Muscle layer of colon (tissue), 2 donors: ENCODE measurements at regions not wholly inside any gene's neighbourhood (a gene's known extent, or its start where the extent isn't known, plus 50 kb on each side); places are given as distances from the start of the nearest gene placed in this dataset.
"Not testable (repeated sequence)": the region's sequence is repeated elsewhere in the genome, so short reads cannot be mapped to it uniquely, and the experiment has no call there.

Source experiments
- H3K27ac ChIP-seq: one replicate; pipeline ENCODE4 v1.7.0; 2013; ENCODE audit warnings: low read depth, mild to moderate bottlenecking, low read length, moderate library complexity
- H3K27me3 ChIP-seq, 2 donors: one replicate each; pipeline ENCODE4 v1.7.0; 2013; ENCODE audit warnings: low read length in 2 of 2, mild to moderate bottlenecking in 2 of 2; ENCODE audit not compliant: insufficient read depth in 2 of 2, control insufficient read depth in 1 of 2
- H3K36me3 ChIP-seq: one replicate; pipeline ENCODE4 v1.7.0; 2013; ENCODE audit warnings: mild to moderate bottlenecking, low read length; ENCODE audit not compliant: insufficient read depth
- H3K4me1 ChIP-seq: one replicate; pipeline ENCODE4 v1.7.0; 2013; ENCODE audit warnings: mild to moderate bottlenecking, low read length; ENCODE audit not compliant: insufficient read depth
- H3K4me3 ChIP-seq, 2 donors: one replicate each; pipeline ENCODE4 v1.7.0; 2013; ENCODE audit warnings: low read length in 2 of 2, low read depth in 1 of 2, mild to moderate bottlenecking in 1 of 2, moderate library complexity in 1 of 2
- H3K9ac ChIP-seq: one replicate; pipeline ENCODE4 v1.7.0; 2013; ENCODE audit warnings: low read length
- H3K9me3 ChIP-seq: one replicate; pipeline ENCODE4 v1.7.0; 2013; ENCODE audit warnings: mild to moderate bottlenecking, low read length
- donor health status: abdominal sarcoma.
- donor health status: Adenocarcinoma of cecum.

- H3K9ac ChIP-seq: no peak overlapping the region
- no peak overlapping the region for H3K4me3 ChIP-seq
- no peaks in the 10 kb centered on the region for H3K9me3 ChIP-seq
- no peak overlapping the region for H3K27ac ChIP-seq
- H3K27me3 ChIP-seq: no peaks in the 10 kb centered on the region
- no peaks in the 10 kb centered on the region for H3K4me1 ChIP-seq
- H3K36me3 ChIP-seq: no peaks in the 10 kb centered on the region
Measured at GRCh38 chr20:59484228-59484627, 120.1 kb upstream of the PHACTR3 start.

GRCh38 chr20:59485576-59486454 is 118.5 kb upstream of the PHACTR3 start:
- no peaks in the 10 kb centered on the region for H3K9me3 ChIP-seq
- no peak overlapping the region for H3K4me3 ChIP-seq
- no peak overlapping the region for H3K27ac ChIP-seq

GRCh38 chr20:59488459-59488858 is 115.9 kb upstream of the PHACTR3 start:
- not testable (repeated sequence) for H3K9me3 ChIP-seq, H3K9ac ChIP-seq, H3K27me3 ChIP-seq, H3K36me3 ChIP-seq, H3K4me3 ChIP-seq, H3K4me1 ChIP-seq, H3K27ac ChIP-seq

More at GRCh38 chr20:59485576-59486454, 118.5 kb upstream of the PHACTR3 start:
- Histone ChIP-seq H3K4me1 (no peaks in the 10 kb centered on the region), H3K9ac (no peak overlapping the region), H3K36me3 (no peaks in the 10 kb centered on the region), H3K27me3 (no peaks in the 10 kb centered on the region)

GRCh38 chr20:59490196-59491004 is 113.9 kb upstream of the PHACTR3 start:
- not testable (repeated sequence) for H3K27ac ChIP-seq, H3K4me3 ChIP-seq, H3K27me3 ChIP-seq, H3K36me3 ChIP-seq, H3K9me3 ChIP-seq, H3K9ac ChIP-seq, H3K4me1 ChIP-seq

GRCh38 chr20:59491884-59492283 is 112.5 kb upstream of the PHACTR3 start:
- H3K9me3 ChIP-seq: no peaks in the 10 kb centered on the region
- H3K27me3 ChIP-seq: peaks cover 0 to 8% of the 10 kb centered on the region in 2 donors
- no peak overlapping the region for H3K9ac ChIP-seq
- H3K27ac ChIP-seq: no peak overlapping the region
- no peak overlapping the region for H3K4me3 ChIP-seq
- no peaks in the 10 kb centered on the region for H3K4me1 ChIP-seq
- no peaks in the 10 kb centered on the region for H3K36me3 ChIP-seq

GRCh38 chr20:59493926-59494325 is 110.4 kb upstream of the PHACTR3 start:
- H3K4me1 ChIP-seq: no peaks in the 10 kb centered on the region
- no peak overlapping the region for H3K27ac ChIP-seq
- peaks cover 0 to 8% of the 10 kb centered on the region in 2 donors for H3K27me3 ChIP-seq
- no peak overlapping the region for H3K9ac ChIP-seq
- no peak overlapping the region for H3K4me3 ChIP-seq
- H3K9me3 ChIP-seq: no peaks in the 10 kb centered on the region
- H3K36me3 ChIP-seq: no peaks in the 10 kb centered on the region

- H3K27ac ChIP-seq: no peak overlapping the region
- H3K4me1 ChIP-seq: no peaks in the 10 kb centered on the region
- no peak overlapping the region for H3K4me3 ChIP-seq
- no peaks in the 10 kb centered on the region for H3K9me3 ChIP-seq
- peaks cover 0 to 8% of the 10 kb centered on the region in 2 donors for H3K27me3 ChIP-seq
- no peak overlapping the region for H3K9ac ChIP-seq
- no peaks in the 10 kb centered on the region for H3K36me3 ChIP-seq
Measured at GRCh38 chr20:59495166-59495565, 109.2 kb upstream of the PHACTR3 start.

- H3K4me1 ChIP-seq: no peaks in the 10 kb centered on the region
- H3K27me3 ChIP-seq: peaks cover 0 to 8% of the 10 kb centered on the region in 2 donors
- H3K27ac ChIP-seq: no peak overlapping the region
- H3K9ac ChIP-seq: no peak overlapping the region
- H3K4me3 ChIP-seq: no peak overlapping the region
- H3K36me3 ChIP-seq: no peaks in the 10 kb centered on the region
- H3K9me3 ChIP-seq: no peaks in the 10 kb centered on the region
Measured at GRCh38 chr20:59495894-59496510, 108.3 kb upstream of the PHACTR3 start.

- no peak overlapping the region for H3K4me3 ChIP-seq
Measured at GRCh38 chr20:59498291-59498690, 106.0 kb upstream of the PHACTR3 start.

GRCh38 chr20:59499863-59500262 is 104.5 kb upstream of the PHACTR3 start:
- Histone ChIP-seq H3K4me3 (no peak overlapping the region), H3K36me3 (no peaks in the 10 kb centered on the region), H3K9me3 (no peaks in the 10 kb centered on the region), H3K27me3 (peaks cover 0 to 8% of the 10 kb centered on the region in 2 donors), H3K4me1 (no peaks in the 10 kb centered on the region), H3K9ac (no peak overlapping the region), H3K27ac (no peak overlapping the region)

More at GRCh38 chr20:59498291-59498690, 106.0 kb upstream of the PHACTR3 start:
- no peaks in the 10 kb centered on the region for H3K36me3 ChIP-seq
- H3K27me3 ChIP-seq: peaks cover 0 to 8% of the 10 kb centered on the region in 2 donors
- H3K9ac ChIP-seq: no peak overlapping the region
- H3K4me1 ChIP-seq: no peaks in the 10 kb centered on the region
- H3K27ac ChIP-seq: no peak overlapping the region
- H3K9me3 ChIP-seq: no peaks in the 10 kb centered on the region

- Histone ChIP-seq H3K27me3 (no peaks in the 10 kb centered on the region), H3K4me3 (no peak overlapping the region), H3K9me3 (no peaks in the 10 kb centered on the region), H3K27ac (no peak overlapping the region), H3K9ac (no peak overlapping the region), H3K36me3 (no peaks in the 10 kb centered on the region), H3K4me1 (no peaks in the 10 kb centered on the region)
Measured at GRCh38 chr20:59508729-59509128, 95.6 kb upstream of the PHACTR3 start.
